PC-3 (cell line): ENCODE measurements at regions not wholly inside any gene's neighbourhood (a gene's known extent, or its start where the extent isn't known, plus 50 kb on each side); places are given as distances from the start of the nearest gene placed in this dataset.
"Not testable (repeated sequence)": the region's sequence is repeated elsewhere in the genome, so short reads cannot be mapped to it uniquely, and the experiment has no call there.

Source experiments
- EZH2 ChIP-seq: fragments of 300-600 bp; sonication (generic); IDR thresholded peaks from one replicate; pipeline ENCODE4 v1.6.1; 2017; ENCODE audit warnings: antibody characterized with exemption, mild to moderate bottlenecking, low read length; ENCODE audit not compliant: unreplicated experiment
- TF ChIP-seq, protein P1 (sequence below): fragments of 300-600 bp; sonication (generic); conservative IDR thresholded peaks from 2 replicates; pipeline ENCODE4 v1.5.1; 2017; ENCODE audit warnings: antibody characterized with exemption, low read depth, mild to moderate bottlenecking, low read length

DNA sequence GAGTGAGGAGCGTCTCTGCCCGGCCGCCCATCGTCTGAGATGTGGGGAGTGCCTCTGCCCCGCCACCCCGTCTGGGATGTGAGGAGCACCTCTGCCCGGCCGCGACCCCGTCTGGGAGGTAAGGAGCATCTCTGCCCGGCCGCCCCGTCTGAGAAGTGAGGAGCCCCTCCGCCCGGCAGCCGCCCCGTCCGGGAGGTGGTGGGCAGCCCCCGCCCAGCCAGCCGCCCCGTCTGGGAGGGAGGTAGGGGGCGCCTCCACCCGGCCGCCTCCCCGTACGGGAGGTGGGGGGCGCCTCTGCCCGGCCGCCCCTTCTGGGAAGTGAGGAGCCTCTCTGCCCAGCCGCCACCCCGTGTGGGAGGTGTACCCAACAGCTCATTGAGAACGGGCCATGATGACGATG is 1811.4 kb downstream of the EFNA5 start:
- TF ChIP-seq, protein P1, sequence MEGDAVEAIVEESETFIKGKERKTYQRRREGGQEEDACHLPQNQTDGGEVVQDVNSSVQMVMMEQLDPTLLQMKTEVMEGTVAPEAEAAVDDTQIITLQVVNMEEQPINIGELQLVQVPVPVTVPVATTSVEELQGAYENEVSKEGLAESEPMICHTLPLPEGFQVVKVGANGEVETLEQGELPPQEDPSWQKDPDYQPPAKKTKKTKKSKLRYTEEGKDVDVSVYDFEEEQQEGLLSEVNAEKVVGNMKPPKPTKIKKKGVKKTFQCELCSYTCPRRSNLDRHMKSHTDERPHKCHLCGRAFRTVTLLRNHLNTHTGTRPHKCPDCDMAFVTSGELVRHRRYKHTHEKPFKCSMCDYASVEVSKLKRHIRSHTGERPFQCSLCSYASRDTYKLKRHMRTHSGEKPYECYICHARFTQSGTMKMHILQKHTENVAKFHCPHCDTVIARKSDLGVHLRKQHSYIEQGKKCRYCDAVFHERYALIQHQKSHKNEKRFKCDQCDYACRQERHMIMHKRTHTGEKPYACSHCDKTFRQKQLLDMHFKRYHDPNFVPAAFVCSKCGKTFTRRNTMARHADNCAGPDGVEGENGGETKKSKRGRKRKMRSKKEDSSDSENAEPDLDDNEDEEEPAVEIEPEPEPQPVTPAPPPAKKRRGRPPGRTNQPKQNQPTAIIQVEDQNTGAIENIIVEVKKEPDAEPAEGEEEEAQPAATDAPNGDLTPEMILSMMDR, result not testable (repeated sequence)
- TF ChIP-seq EZH2, result not testable (repeated sequence)
